WTC11 (cell line): ENCODE measurements at regions not wholly inside any gene's neighbourhood (a gene's known extent, or its start where the extent isn't known, plus 50 kb on each side); places are given as distances from the start of the nearest gene placed in this dataset.

Experiments used
- ATAC-seq: fragments of 200-7000 bp; cut with Tn5 transposase; 2 replicates; pipeline ENCODE4 v1.10.0; 2021; ENCODE audit warnings: mild to moderate bottlenecking, moderate library complexity
- CTCF ChIA-PET: fragments of 300-600 bp; sonication (Branson Sonifier 250); formaldehyde crosslinking; loops from one replicate; lab custom pipeline; 2021; ENCODE audit warnings: antibody characterized with exemption; lab: Charles Lee
- POLR2A ChIA-PET: fragments of 350-600 bp; sonication (Branson Sonifier 250); formaldehyde crosslinking; loops from one replicate; lab custom pipeline; 2021; ENCODE audit warnings: antibody characterized with exemption; lab: Charles Lee
- DNase-seq: peaks from one replicate; pipeline ENCODE4 v3.0.0; 2021; ENCODE audit warnings: low spot score
- H3K27ac Mint-ChIP-seq: 2 replicates; pipeline ENCODE4 v1.8.0; 2021; ENCODE audit warnings: mixed read lengths
- H3K27me3 Mint-ChIP-seq: 2 replicates; pipeline ENCODE4 v1.8.0; 2021; ENCODE audit warnings: low read depth, mild to moderate bottlenecking, moderate library complexity, mixed read lengths
- H3K36me3 Mint-ChIP-seq: 2 replicates; pipeline ENCODE4 v1.8.0; 2021; ENCODE audit warnings: mixed read lengths
- H3K4me1 Mint-ChIP-seq: 2 replicates; pipeline ENCODE4 v1.8.0; 2022; ENCODE audit warnings: mixed read lengths
- H3K4me3 Mint-ChIP-seq: 2 replicates; pipeline ENCODE4 v1.8.0; 2021; ENCODE audit warnings: mild to moderate bottlenecking, moderate library complexity, mixed read lengths
- H3K9me3 Mint-ChIP-seq: 2 replicates; pipeline ENCODE4 v1.8.0; 2021; ENCODE audit warnings: mixed read lengths
- ARID4B ChIP-seq: sonication (generic); formaldehyde crosslinking; IDR thresholded peaks from 2 replicates; pipeline ENCODE4 v1.8.0; 2023; ENCODE audit warnings: missing genetic modification reagents, mild to moderate bottlenecking, borderline replicate concordance
- ATF1 ChIP-seq: sonication (generic); formaldehyde crosslinking; IDR thresholded peaks from 2 replicates; pipeline ENCODE4 v1.8.1; 2023; ENCODE audit warnings: mild to moderate bottlenecking, moderate library complexity, missing genetic modification reagents
- CTCF ChIP-seq: fragments of 200-600 bp; IDR thresholded peaks from 2 replicates; pipeline ENCODE4 v1.8.0; 2022; ENCODE audit warnings: antibody characterized with exemption
- ERG ChIP-seq: fragments of 250-450 bp; sonication (Bioruptor Pico); IDR thresholded peaks from 2 replicates; pipeline ENCODE4 v1.8.0; 2021; ENCODE audit warnings: mild to moderate bottlenecking
- GABPB1 ChIP-seq: sonication (generic); formaldehyde crosslinking; IDR thresholded peaks from 2 replicates; pipeline ENCODE4 v1.8.1; 2023; ENCODE audit warnings: mild to moderate bottlenecking, missing genetic modification reagents
- HMGA2 ChIP-seq: fragments of 250-450 bp; sonication (Bioruptor Pico); IDR thresholded peaks from 2 replicates; pipeline ENCODE4 v1.4.0; 2021; ENCODE audit warnings: mild to moderate bottlenecking, moderate library complexity
- MAX ChIP-seq: sonication (generic); formaldehyde crosslinking; IDR thresholded peaks from 2 replicates; pipeline ENCODE4 v1.8.0; 2022; ENCODE audit warnings: mild to moderate bottlenecking, missing genetic modification reagents
- NFATC4 ChIP-seq: fragments of 250-450 bp; sonication (Bioruptor Pico); IDR thresholded peaks from 2 replicates; pipeline ENCODE4 v1.9.0; 2021; ENCODE audit warnings: mild to moderate bottlenecking
- NR2C2 ChIP-seq: sonication (generic); formaldehyde crosslinking; IDR thresholded peaks from 2 replicates; pipeline ENCODE4 v1.8.0; 2022; ENCODE audit warnings: mild to moderate bottlenecking, missing genetic modification reagents
- PREB ChIP-seq: sonication (generic); formaldehyde crosslinking; IDR thresholded peaks from 2 replicates; pipeline ENCODE4 v1.8.1; 2022; ENCODE audit warnings: mild to moderate bottlenecking, missing genetic modification reagents, moderate library complexity, borderline replicate concordance
- STAT6 ChIP-seq: sonication (generic); formaldehyde crosslinking; conservative IDR thresholded peaks from 2 replicates; pipeline ENCODE4 v1.8.1; 2023; ENCODE audit warnings: mild to moderate bottlenecking, low read depth, missing genetic modification reagents, moderate library complexity
- USF2 ChIP-seq: sonication (generic); formaldehyde crosslinking; IDR thresholded peaks from 2 replicates; pipeline ENCODE4 v1.8.1; 2023; ENCODE audit warnings: mild to moderate bottlenecking, missing genetic modification reagents, moderate library complexity
- ZMAT4 ChIP-seq: fragments of 250-450 bp; sonication (Bioruptor Pico); IDR thresholded peaks from 2 replicates; pipeline ENCODE4 v1.9.0; 2021; ENCODE audit warnings: mild to moderate bottlenecking
- ZNF317 ChIP-seq: sonication (generic); formaldehyde crosslinking; IDR thresholded peaks from 2 replicates; pipeline ENCODE4 v1.8.1; 2023; ENCODE audit warnings: low read depth, mild to moderate bottlenecking, moderate library complexity, missing genetic modification reagents, borderline replicate concordance
- ZNF396 ChIP-seq: fragments of 250-450 bp; sonication (Bioruptor Pico); IDR thresholded peaks from 2 replicates; pipeline ENCODE4 v1.8.0; 2021; ENCODE audit warnings: mild to moderate bottlenecking, moderate library complexity, borderline replicate concordance
- ZNF416 ChIP-seq: fragments of 250-450 bp; sonication (Bioruptor Pico); IDR thresholded peaks from 2 replicates; pipeline ENCODE4 v1.9.0; 2021; ENCODE audit warnings: mild to moderate bottlenecking, inconsistent platforms
- ZNF425 ChIP-seq: fragments of 250-450 bp; sonication (Bioruptor Pico); conservative IDR thresholded peaks from 2 replicates; pipeline ENCODE4 v1.9.0; 2021; ENCODE audit warnings: mild to moderate bottlenecking

GRCh38 chr21:24994717-24995116 lies 612.6 kb downstream of the MRPL39 start:
- H3K27me3 Mint-ChIP-seq, result no peaks in the 10 kb centered on the region
- ATAC-seq, result no peak
- peaks cover 1% of the 10 kb centered on the region; the same call in 1 of the 2 replicates for H3K36me3 Mint-ChIP-seq
- H3K27ac Mint-ChIP-seq, result no peak overlapping the region
- peaks cover 3% of the 10 kb centered on the region for H3K4me1 Mint-ChIP-seq
- ChIA-PET CTCF (no interaction called here), POLR2A (no interaction called here)
- DNase-seq, result no peak
- H3K9me3 Mint-ChIP-seq, result peaks cover 8% of the 10 kb centered on the region
- no peak overlapping the region for H3K4me3 Mint-ChIP-seq
- TF ChIP-seq NR2C2 (CRISPR knock-in tag) (no peak), CTCF (no peak), GABPB1 (CRISPR knock-in tag) (no peak), ZNF425 (CRISPR knock-in tag) (no peak), ZNF317 (no peak), ZMAT4 (no peak), ATF1 (CRISPR knock-in tag) (no peak), MAX (CRISPR knock-in tag) (no peak), PREB (CRISPR knock-in tag) (no peak), USF2 (no peak), ERG (CRISPR knock-in tag) (no peak), ARID4B (CRISPR knock-in tag) (no peak)

- Mint-ChIP-seq H3K27me3 (no peaks in the 10 kb centered on the region; the same call in 1 of the 2 replicates), H3K9me3 (peaks cover 22% of the 10 kb centered on the region), H3K4me3 (no peak overlapping the region), H3K27ac (no peak overlapping the region), H3K36me3 (peaks cover 9% of the 10 kb centered on the region), H3K4me1 (peaks cover 10% of the 10 kb centered on the region)
- POLR2A ChIA-PET, result no interaction called here
- DNase-seq (no peak), ATAC-seq (no peak)
- CTCF ChIA-PET, result no interaction called here
- TF ChIP-seq MAX (CRISPR knock-in tag) (no peak), ZNF416 (CRISPR knock-in tag) (no peak), NFATC4 (CRISPR knock-in tag) (no peak), ZNF396 (CRISPR knock-in tag) (no peak), HMGA2 (CRISPR knock-in tag) (no peak), STAT6 (CRISPR knock-in tag) (no peak)
Observed at GRCh38 chr21:24989516-24989915, 617.8 kb downstream of the MRPL39 start.
